HG03064 (cell line): ENCODE measurements at regions not wholly inside any gene's neighbourhood (a gene's known extent, or its start where the extent isn't known, plus 50 kb on each side); places are given as distances from the start of the nearest gene placed in this dataset.
"Not testable (repeated sequence)": the region's sequence is repeated elsewhere in the genome, so short reads cannot be mapped to it uniquely, and the experiment has no call there.

ENCODE experiments used
- ATAC-seq: cut with Tn5 transposase; IDR thresholded peaks from one replicate; pipeline ENCODE4 v1.9.1; 2021; ENCODE audit warnings: low read depth; ENCODE audit not compliant: unreplicated experiment

GRCh38 chr12:129959889-129960288 lies 56.1 kb upstream of the TMEM132D start:
- no peak for ATAC-seq

GRCh38 chr12:129961091-129961490 lies 57.3 kb upstream of the TMEM132D start:
- ATAC-seq, result no peak

GRCh38 chr12:129961856-129962255 lies 58.0 kb upstream of the TMEM132D start:
- ATAC-seq, result no peak

- no peak for ATAC-seq
Observed at GRCh38 chr12:129964300-129964699, 60.5 kb upstream of the TMEM132D start.

- ATAC-seq, result no peak
Observed at GRCh38 chr12:129964826-129965457, 61.1 kb upstream of the TMEM132D start.

GRCh38 chr12:129966146-129966995 lies 62.5 kb upstream of the TMEM132D start:
- no peak for ATAC-seq

- ATAC-seq, result no peak
Observed at GRCh38 chr12:129971721-129972120, 67.9 kb upstream of the TMEM132D start.

GRCh38 chr12:129973236-129973961 lies 69.6 kb upstream of the TMEM132D start:
- ATAC-seq, result no peak

GRCh38 chr12:129984106-129984505 lies 80.3 kb upstream of the TMEM132D start:
- ATAC-seq, result no peak

- no peak for ATAC-seq
Observed at GRCh38 chr12:129987841-129988240, 84.0 kb upstream of the TMEM132D start.

- ATAC-seq, result no peak
Observed at GRCh38 chr12:129994634-129995033, 90.8 kb upstream of the TMEM132D start.

- ATAC-seq, result no peak
Observed at GRCh38 chr12:129997239-129997638, 93.4 kb upstream of the TMEM132D start.

GRCh38 chr12:130004310-130004877 lies 100.6 kb upstream of the TMEM132D start:
- ATAC-seq, result not testable (repeated sequence)

- ATAC-seq, result no peak
Observed at GRCh38 chr12:130007771-130008170, 103.9 kb upstream of the TMEM132D start.

- ATAC-seq, result no peak
Observed at GRCh38 chr12:130008241-130008640, 104.4 kb upstream of the TMEM132D start.

GRCh38 chr12:130009961-130010360 lies 106.1 kb upstream of the TMEM132D start:
- no peak for ATAC-seq

- ATAC-seq, result no peak
Observed at GRCh38 chr12:130011611-130012385, 108.0 kb upstream of the TMEM132D start.

GRCh38 chr12:130013771-130014484 lies 110.1 kb upstream of the TMEM132D start:
- ATAC-seq, result peak; percentile 76

- no peak for ATAC-seq
Observed at GRCh38 chr12:130014485-130014807, 110.6 kb upstream of the TMEM132D start.

GRCh38 chr12:130016194-130016593 lies 112.4 kb upstream of the TMEM132D start:
- no peak for ATAC-seq
